ENCODE measurements at regions not wholly inside any gene's neighbourhood (a gene's known extent, or its start where the extent isn't known, plus 50 kb on each side); places are given as distances from the start of the nearest gene placed in this dataset.

DNA sequence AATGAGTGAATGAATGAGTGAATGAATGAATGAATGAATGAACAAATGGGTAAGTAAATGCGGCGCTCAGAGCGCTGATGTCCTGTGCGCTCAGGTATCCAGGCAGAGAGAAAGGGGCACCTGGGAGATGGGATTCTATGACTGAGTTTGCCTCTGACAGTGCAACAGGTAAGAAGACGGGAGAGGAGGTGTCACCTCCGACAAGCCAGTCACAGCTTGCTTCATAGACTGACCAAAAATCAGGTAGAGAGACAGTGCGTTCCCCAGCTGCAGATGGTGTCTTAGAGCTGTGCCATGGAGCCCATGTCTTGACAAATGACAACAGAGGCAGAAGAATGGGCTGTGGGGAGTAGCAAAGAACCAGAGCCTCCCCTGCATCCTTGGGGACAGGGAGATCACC lies 327.3 kb downstream of the FGFR2 start (continued):
- TF ChIP-seq, protein P1, sequence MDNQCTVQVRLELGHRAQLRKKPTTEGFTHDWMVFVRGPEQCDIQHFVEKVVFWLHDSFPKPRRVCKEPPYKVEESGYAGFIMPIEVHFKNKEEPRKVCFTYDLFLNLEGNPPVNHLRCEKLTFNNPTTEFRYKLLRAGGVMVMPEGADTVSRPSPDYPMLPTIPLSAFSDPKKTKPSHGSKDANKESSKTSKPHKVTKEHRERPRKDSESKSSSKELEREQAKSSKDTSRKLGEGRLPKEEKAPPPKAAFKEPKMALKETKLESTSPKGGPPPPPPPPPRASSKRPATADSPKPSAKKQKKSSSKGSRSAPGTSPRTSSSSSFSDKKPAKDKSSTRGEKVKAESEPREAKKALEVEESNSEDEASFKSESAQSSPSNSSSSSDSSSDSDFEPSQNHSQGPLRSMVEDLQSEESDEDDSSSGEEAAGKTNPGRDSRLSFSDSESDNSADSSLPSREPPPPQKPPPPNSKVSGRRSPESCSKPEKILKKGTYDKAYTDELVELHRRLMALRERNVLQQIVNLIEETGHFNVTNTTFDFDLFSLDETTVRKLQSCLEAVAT (IDR thresholded peaks at IDR 0.05) = no peak
- TF ChIP-seq, protein P2, sequence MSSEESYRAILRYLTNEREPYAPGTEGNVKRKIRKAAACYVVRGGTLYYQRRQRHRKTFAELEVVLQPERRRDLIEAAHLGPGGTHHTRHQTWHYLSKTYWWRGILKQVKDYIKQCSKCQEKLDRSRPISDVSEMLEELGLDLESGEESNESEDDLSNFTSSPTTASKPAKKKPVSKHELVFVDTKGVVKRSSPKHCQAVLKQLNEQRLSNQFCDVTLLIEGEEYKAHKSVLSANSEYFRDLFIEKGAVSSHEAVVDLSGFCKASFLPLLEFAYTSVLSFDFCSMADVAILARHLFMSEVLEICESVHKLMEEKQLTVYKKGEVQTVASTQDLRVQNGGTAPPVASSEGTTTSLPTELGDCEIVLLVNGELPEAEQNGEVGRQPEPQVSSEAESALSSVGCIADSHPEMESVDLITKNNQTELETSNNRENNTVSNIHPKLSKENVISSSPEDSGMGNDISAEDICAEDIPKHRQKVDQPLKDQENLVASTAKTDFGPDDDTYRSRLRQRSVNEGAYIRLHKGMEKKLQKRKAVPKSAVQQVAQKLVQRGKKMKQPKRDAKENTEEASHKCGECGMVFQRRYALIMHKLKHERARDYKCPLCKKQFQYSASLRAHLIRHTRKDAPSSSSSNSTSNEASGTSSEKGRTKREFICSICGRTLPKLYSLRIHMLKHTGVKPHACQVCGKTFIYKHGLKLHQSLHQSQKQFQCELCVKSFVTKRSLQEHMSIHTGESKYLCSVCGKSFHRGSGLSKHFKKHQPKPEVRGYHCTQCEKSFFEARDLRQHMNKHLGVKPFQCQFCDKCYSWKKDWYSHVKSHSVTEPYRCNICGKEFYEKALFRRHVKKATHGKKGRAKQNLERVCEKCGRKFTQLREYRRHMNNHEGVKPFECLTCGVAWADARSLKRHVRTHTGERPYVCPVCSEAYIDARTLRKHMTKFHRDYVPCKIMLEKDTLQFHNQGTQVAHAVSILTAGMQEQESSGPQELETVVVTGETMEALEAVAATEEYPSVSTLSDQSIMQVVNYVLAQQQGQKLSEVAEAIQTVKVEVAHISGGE (CRISPR knock-in tag; IDR thresholded peaks at IDR 0.05) = no peak
- no peak for TF ChIP-seq ZNF207 (IDR thresholded peaks at IDR 0.05; ENCODE audit: borderline replicate concordance)

GRCh38 chr10:121276046-121276445 lies 322.2 kb downstream of the FGFR2 start:
- 36% methylated on average over 7 of the region's 7 CpGs for WGBS (ENCODE audit: insufficient coverage, insufficient replicate concordance, low lambda C conversion rate, missing lambda C conversion rate)
- Histone ChIP-seq H3K4me2 (ENCODE audit: control insufficient read depth, insufficient read depth) (no peak overlapping the region), H3K27me3 (replicated peaks in 1 of 2; ENCODE audit: control insufficient read depth in 2 of 2, insufficient read depth in 2 of 2, low read length in 1 of 2) (no peaks in the 10 kb centered on the region; a peak in 1 of 4 replicates), H2AFZ (ENCODE audit: control insufficient read depth, low read depth, low read length) (no peak overlapping the region), H3K79me2 (ENCODE audit: control insufficient read depth, insufficient read depth, low read length) (no peaks in the 10 kb centered on the region), H3K9me3 (replicated peaks; ENCODE audit: control insufficient read depth, insufficient read depth, low read length) (no peaks in the 10 kb centered on the region; the same call in 2 of the 3 replicates), H3K9ac (ENCODE audit: control insufficient read depth, insufficient read depth, low read length) (no peak overlapping the region), H3K4me3 (no peak overlapping the region), H3K27ac (ENCODE audit: control insufficient read depth, insufficient read depth) (no peak overlapping the region), H3K4me1 (ENCODE audit: control insufficient read depth, insufficient read depth, low read length) (no peaks in the 10 kb centered on the region), H4K20me1 (ENCODE audit: control insufficient read depth, insufficient read depth) (no peaks in the 10 kb centered on the region), H3K36me3 (ENCODE audit: control insufficient read depth in 2 of 2, insufficient read depth in 2 of 2, low read length in 1 of 2) (no peaks in the 10 kb centered on the region)
- RAD21 ChIA-PET (ENCODE audit: unreplicated experiment) = no interaction called here
- ATAC-seq = no peak
- SMC1A ChIA-PET (ENCODE audit: uncharacterized antibody, unreplicated experiment) = no interaction called here
- in situ Hi-C loops (cut with MboI) (no loop called here), intact Hi-C loops (cut with micrococcal nuclease; ENCODE audit: unreplicated experiment) (no loop called here)
- DNase-seq (ENCODE audit: low read depth, low spot score) = no peak
- no TSS peak for BruUV-seq (replicated peaks)
- CTCF ChIA-PET = no interaction called here
- FAIRE-seq = no peak
- POLR2A ChIA-PET = no interaction called here
- TF ChIP-seq RCOR1 (conservative IDR thresholded peaks at IDR 0.05; ENCODE audit: low read depth, low read length) (no peak), SMAD1 (IDR thresholded peaks at IDR 0.05; ENCODE audit: low read depth, partially characterized antibody) (no peak), EED (IDR thresholded peaks at IDR 0.05; ENCODE audit: low read depth) (no peak), ZNF384 (IDR thresholded peaks at IDR 0.05; ENCODE audit: borderline replicate concordance, low read depth, low read length) (no peak), CHD2 (IDR thresholded peaks at IDR 0.05; ENCODE audit: borderline replicate concordance, low read depth, low read length) (no peak), WRNIP1 (IDR thresholded peaks at IDR 0.05; ENCODE audit: borderline replicate concordance, low read depth, low read length) (no peak), PAX8 (IDR thresholded peaks at IDR 0.05) (no peak), JUND (IDR thresholded peaks at IDR 0.05; ENCODE audit: low read depth, low read length) (no peak)
- TF ChIP-seq, protein P2 (CRISPR knock-in tag; IDR thresholded peaks at IDR 0.05) = no peak
- TF ChIP-seq, protein P3, sequence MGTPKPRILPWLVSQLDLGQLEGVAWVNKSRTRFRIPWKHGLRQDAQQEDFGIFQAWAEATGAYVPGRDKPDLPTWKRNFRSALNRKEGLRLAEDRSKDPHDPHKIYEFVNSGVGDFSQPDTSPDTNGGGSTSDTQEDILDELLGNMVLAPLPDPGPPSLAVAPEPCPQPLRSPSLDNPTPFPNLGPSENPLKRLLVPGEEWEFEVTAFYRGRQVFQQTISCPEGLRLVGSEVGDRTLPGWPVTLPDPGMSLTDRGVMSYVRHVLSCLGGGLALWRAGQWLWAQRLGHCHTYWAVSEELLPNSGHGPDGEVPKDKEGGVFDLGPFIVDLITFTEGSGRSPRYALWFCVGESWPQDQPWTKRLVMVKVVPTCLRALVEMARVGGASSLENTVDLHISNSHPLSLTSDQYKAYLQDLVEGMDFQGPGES (IDR thresholded peaks at IDR 0.05) = no peak

All from GM12878 (cell line).